Ovary (tissue), 3 donors: ENCODE measurements at regions not wholly inside any gene's neighbourhood (a gene's known extent, or its start where the extent isn't known, plus 50 kb on each side); places are given as distances from the start of the nearest gene placed in this dataset.

Experiments used
- CTCF ChIP-seq, 3 donors: fragments of 450-650 bp in 2 of 3; fragments of 200-600 bp in 1 of 3; IDR thresholded peaks; one replicate each; pipeline versions ENCODE4 v1.5.1 to v1.8.0; 2016 to 2022; ENCODE audit warnings: antibody characterized with exemption in 3 of 3, mild to moderate bottlenecking in 1 of 3
- EP300 ChIP-seq: sonication (generic); formaldehyde crosslinking; IDR thresholded peaks from one replicate; pipeline ENCODE4 v1.6.1; 2017; ENCODE audit warnings: antibody characterized with exemption
- donor health status: DM: no; HTN: no; CAD: no.

DNA sequence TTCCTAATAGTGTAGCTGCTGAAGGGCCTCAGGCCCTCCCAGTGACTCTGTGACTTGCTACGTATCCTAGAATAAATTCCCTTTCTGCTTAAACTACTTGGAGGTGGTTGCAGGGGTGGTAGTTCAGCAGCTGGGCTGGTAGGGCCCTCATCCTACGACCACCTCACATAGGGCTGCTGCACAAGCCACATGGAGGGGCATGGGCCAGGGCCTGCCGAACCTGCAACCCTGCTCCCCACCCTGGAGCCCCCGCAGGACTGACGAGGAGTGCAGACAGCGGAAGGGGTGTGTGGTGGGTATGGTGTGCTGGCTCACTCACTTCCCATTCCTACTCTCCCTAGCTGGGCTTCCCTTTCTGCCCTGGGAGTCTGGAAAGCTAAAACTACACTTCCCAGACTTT, 56.2 kb upstream of the MLN start:
- TF ChIP-seq CTCF (IDR thresholded peaks at IDR 0.05) (no peak), EP300 (no peak)
